DMS 273 treated with DMSO at 0.1 percent for 48 hours (cell line): ENCODE measurements at regions not wholly inside any gene's neighbourhood (a gene's known extent, or its start where the extent isn't known, plus 50 kb on each side); places are given as distances from the start of the nearest gene placed in this dataset.

ENCODE experiments used
- DNase-seq: peaks from one replicate; lab custom pipeline; 2025; lab: John Stamatoyannopoulos, UW

DNA sequence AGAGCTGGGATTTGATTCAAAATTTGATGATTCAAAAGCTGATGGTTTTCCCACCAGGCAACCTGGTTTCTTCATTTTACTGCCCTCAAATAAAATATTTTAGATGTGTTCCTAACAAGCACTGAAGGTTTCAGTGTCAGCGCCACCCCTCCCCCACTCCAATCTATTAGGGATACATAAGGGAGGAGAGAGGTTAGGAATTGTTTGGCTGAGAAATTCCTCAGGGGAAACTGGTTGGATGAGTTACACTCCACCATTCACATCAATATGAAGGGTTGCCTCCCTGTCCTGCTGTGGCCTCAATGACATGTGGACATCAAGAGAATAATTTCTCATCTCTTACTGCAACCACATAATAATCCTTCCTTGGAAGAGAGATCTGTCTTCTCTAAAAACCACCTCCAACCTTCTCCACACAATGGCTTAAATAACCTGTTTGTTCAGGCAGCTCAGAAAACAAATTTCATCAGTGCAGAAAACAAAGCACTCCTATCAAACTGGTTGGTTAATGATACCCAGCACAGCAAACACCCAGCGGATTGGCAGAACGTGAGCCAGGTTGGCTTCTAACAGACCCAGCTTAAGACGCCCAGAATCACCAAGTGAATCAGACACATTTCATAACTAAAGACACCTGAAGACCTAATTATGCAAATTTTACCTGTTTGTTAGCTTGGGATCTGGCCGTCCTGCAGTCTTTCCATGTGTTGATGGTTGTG is 136.0 kb upstream of the SGK1 start:
- no peak for DNase-seq

DNA sequence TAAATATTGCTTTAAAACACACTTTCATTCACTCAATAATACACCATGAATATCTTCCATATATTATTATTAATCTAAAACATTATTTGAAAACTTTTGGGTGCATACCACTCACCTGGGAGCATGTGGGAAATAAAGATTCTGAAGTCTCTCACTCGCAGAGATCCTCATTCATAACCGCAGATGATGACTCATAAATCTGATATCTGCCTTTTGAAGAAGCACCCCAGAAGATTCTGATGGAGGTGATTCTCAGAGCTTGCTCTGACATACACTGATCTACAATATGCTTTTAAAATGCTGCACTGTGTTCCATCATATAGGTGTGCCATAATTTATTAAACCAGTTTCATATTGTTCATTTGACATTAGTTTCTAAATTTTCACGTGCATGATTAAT is 135.0 kb upstream of the SGK1 start:
- no peak for DNase-seq

DNA sequence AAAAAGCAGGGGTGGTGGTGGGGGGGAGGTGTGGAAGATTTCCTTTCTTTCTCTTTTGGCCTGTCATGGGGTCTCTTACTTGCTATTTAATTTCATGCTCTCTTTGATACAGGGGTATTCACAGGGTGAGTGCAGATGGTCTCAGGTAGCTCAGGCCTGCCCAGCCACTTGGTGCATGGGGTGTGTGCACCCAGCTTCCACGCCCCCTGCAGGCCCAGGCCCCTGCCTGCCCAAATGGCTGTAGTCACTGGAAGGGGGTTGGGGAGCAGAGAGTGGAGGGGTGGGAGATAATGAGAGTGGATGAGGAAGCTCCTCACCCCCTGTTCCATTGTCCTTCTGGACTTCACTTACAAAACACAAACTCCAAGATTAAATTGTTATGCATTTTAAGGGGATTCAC is 133.6 kb upstream of the SGK1 start:
- DNase-seq: no peak

DNA sequence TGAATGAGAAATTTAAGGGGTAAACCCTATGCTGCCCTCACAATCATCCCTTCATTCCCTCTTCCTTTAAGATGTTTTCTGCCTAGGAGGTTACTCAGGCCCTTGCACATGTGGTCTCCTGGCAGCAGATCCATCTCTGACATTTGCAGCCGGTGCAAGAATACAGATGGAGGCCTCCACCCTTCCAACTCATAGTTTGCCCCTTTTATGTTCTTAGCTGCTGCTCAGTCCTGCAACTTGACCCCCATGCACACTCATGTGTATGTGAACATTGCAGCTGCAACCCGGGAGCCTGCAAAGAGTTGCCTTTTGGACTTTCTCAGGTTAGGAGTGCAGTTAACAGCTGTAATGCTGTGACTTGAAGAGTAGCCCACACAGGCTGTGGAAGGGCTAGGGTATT is 131.9 kb upstream of the SGK1 start:
- DNase-seq: no peak

DNA sequence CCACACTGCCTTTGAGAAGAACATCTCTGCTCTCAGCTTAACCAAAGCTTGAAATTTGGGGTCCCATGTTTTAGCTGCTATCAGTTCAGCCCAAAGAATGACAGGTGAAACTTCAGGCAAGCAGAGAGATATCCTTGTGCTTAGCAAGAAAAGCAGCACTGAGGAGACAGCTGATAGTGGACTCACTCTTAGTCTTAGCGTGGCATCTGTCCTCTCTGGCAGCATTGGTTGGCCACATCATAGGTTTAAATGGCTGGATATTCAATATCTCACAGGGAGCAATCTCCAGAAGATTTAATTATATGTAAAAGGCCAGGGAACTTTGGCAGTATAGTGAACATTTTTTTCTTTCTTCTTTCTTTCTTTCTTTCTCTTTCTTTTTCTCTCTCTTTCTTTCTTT is 131.1 kb upstream of the SGK1 start:
- no peak for DNase-seq

DNA sequence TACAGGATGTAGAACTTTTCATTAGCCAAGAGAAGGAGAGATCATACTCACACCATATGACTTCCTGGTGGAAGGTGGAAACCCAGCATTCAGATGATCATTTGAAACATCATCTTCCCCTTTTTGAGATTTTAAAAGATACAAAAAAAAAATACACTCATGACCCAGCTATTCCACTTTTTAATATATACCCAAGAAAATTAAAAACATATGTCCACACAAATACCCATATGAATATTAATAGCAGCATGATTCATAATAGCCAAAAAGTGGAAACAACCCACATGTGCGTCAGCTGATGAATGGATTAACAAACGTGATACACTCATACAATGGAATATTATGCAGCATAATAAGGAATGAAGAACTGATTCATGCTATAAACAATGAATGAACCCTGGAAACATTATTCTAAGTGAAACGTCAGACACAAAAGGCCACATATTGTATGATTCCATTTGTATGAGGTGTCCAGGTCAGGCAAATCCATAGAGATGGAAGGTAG is 130.0 kb upstream of the SGK1 start:
- DNase-seq: no peak

DNA sequence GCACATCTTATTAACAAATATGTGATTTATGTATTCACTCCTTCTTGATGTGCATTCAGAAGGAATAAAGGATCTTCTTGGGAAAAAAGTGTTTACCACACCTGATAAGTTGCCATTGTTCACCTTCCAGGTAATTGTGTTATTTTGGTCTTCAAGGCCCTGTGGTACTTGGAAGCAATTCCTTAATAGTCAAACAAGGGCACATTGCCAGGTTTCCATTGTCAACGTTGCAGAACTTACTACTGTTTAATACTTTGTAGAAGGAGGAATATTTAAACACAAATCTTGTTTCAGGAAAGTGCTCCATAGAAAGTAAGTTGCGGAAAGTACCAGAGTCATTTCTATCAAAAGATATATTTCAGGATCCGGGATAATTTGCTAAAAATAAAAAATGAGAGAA is 129.5 kb upstream of the SGK1 start:
- DNase-seq: no peak

DNA sequence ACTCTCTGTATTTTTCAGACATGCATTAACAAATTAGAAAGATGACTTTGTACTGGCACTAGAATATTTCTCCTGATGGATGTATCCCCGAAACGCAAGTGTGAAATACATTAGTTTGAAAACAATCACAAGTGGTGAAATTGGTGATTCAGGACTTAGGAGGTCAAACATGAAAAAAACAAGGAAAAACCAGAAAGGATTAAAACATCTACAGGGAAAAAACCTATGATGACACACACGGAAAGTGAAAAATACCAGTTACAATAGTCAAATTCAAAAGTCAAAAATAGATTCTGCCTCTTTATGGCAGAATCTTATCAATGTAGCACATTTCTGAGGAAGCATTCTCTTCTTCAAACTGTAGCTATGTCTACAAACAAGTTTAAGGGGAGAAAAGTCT is 129.0 kb upstream of the SGK1 start:
- DNase-seq: no peak

DNA sequence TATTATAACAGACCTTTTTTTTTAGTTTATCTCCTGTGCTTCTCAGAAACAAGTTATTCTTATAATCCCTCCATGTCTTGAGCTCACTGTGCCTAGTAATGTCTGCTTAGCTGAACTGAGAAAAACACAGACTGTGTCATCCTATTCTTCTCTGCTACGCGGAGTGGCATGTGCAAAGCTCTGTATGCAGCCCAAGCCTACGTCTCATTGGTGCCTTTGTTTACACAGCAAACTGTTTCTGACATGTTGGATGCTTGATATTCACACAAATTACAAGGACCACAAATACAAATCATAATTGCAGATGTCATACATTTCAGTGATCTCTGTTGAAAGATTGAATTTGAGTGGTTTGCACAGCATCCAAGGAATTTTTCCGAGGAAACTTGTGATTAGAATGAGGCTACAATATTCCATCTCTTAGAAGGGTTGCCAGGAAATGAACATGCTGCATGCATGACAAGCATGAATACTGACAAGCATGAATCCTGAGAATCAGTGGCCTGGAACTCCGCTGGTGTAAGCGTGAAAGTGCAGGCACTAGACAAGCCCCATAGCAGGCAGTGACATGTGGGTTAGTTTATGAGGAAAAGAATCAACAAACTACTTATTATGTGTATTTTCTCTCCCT is 128.4 kb upstream of the SGK1 start:
- no peak for DNase-seq

DNA sequence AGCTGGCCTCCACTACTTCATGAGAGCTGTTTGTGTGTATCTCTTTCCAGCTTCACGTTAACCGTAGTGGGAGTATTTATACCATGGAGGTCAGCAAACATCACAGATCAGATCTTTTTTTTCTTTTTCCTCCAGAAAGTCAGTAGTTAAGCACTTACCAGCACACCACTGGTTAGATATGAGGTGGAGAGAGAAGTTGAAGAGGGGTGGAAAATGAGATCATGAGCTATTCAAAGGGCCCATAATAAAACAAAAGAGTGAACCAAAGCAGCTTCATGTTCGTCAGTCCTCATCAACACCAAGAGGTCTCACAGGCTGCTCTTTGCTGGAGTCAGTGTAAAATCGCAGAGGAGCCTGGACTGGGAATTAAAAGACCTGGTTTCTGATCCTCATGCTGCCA is 125.1 kb upstream of the SGK1 start:
- DNase-seq: no peak

DNA sequence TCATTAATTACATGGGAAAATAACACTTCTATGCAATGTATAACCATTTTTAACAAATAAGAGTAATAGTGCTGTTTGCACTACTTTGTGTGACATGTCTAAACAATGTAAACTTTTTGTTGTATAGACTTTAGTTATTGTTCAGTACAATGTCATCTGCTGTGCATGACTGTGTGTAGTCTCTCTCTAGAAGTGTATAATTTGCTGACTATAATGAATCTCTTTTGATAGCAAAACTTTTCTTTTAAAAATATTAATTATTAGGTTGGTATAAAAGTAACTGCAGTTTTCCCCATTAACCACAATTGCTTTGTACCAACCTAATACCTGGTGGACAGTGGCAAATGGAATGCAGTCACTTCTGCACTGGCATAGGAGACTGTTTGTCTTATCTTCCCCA is 124.2 kb upstream of the SGK1 start:
- no peak for DNase-seq

DNA sequence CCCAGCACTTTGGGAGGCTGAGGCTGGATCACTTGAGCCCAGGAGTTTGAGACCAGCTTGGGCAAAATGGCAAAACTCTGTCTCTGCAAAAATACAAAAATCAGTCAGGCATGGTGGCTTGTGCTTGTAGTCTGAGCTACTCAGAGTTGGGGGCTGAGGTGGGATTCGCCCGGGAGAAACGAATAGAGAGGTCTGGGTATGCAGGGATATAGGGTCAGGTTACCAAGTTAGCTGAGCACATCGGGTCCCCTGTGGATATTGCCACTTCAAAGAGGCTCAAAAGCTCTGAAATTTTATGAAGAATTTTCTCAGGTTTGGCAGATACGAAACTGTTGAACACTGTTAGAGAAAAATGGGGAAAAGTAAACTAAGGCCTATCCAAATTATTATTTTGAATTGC is 120.9 kb upstream of the SGK1 start:
- no peak for DNase-seq

DNA sequence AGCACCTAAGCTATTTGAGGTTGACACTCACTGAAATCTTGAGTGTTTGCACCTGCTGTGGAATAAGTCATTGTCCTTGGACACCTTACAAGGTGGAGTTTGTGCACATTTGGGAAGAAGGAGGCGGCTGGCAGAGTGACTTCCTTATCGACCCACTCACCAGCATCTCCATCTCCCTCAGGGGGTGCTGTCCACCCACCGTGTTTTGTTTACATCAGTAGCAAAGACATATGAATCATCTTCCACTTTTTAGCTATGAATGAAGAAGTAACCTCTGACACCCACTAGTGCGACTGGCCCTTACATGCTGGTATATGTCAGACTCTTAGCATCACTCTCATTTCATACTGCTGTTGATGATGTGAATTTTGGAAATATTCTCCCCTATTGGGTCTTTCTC is 119.5 kb upstream of the SGK1 start:
- no peak for DNase-seq

DNA sequence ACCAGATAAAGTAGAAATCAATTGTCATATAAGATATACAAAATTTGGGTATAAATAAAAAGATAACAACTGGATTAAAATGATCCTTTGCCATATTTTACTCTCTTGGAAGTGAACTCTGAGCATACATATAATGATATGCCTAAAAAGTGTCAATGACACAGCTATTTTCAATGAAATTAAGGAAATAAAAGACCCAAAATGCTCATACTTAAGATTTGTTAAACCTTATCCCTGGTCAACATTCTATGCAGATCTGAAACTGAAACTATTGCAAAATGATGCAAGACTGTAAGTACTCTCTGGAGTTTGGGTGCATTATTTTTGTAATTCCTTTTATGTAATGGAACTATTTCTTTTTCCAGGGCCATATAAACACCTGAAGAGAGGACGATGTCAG is 119.0 kb upstream of the SGK1 start:
- no peak for DNase-seq

DNA sequence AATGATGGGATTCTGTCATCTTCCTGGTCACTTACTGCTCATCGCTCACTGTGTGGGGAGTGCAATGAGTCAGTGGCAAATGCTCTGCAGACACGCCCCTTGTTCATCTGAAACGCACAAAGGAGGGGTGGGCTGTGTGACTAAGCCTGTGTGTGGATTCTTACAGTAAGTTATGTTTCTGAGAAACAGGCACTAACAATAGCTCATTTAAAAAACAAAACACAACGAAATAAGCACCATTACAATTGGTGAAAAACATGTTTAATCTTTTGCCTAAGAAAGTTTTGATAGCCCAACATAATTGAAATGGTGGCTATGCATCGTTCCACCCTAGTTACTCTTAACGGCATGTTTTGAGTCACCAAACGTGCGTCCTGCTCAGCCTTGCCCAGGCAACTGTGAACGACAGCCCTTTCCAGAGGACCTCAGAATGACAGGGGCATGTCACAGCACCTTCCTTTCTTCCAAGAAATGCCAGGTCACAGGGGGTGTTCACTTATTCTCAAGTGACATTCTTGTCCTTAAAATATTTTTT is 118.4 kb upstream of the SGK1 start:
- DNase-seq: no peak

DNA sequence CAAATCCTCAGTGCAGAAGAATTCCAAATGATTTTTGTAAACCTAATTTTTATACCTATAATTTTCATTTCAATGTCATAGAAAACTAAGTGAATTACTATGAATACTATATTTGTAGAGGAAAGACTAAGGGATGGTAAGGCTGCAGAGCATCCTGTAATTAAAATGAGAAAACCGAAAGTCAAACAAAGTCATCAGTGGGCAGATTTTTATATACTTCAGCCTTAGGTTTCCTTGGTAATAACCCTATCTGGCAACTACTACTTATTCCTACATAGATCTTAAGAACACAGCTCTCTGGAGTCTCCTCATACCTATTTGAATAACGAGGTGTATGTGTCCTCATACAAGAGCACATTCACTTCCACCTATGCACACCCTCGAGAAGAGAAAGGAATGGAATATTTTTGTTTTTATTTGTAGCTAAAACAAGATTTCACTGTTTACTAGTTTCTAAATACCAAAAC is 117.9 kb upstream of the SGK1 start:
- DNase-seq: no peak

DNA sequence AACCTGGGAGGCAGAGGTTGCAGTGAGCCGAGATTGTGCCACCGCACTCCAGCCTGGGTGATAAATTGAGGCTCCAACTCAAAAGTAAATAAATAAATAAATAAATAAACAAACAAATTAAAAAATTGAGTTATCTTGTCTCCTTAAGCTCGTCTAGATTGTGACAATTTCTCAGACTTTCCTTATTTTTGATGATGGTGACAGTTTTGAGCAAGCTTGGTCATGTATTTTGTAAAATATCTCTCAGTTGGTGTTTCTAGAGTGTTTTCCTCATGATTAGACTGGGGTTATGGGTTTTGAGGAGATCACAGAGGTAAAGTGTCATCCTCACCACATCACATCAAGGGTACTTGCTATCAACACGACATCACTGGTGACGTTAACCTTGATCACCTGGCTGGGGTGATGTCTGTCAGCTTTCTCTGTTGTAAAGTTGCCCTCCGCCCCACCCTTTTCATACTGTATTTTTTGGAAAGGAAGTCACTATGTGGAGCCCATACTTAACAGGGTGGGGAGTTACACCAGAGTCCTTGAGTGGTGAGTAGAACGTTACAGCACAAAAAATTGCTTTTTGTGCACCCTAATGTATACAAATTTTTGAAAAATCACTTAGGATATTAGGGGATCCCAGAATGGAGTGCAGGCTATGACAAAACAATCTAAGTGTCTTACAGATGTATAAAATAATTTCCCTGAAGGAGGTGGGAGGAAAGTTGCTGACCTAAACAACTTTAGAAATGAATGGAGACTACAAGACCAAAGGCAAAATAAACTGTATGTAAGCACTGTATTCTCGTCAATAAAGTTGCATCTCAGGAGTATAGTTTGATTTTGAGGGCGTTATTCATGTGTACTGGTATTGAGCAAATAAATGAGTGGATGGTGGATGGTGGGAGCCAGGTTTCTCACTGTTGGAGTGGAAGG is 116.4 kb upstream of the SGK1 start:
- no peak for DNase-seq

DNA sequence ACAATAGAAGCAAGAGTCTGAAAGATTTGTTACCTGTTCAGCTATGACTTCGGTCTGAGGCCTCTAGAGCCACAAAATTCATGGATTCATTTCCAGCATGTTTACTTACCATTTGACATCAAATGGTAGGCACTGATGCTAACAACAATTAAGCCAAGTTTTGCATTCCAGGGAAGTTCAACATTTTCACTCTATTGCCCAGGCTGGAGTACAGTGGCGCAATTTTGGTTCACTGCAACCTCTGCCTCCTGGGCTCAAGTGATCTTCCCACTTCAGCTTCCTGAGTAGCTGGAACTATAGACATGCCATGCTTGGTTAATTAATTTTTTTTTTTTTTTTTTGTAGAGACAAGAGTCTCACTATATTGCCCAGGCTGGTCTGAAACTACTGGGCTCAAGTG is 114.1 kb upstream of the SGK1 start:
- DNase-seq: no peak

DNA sequence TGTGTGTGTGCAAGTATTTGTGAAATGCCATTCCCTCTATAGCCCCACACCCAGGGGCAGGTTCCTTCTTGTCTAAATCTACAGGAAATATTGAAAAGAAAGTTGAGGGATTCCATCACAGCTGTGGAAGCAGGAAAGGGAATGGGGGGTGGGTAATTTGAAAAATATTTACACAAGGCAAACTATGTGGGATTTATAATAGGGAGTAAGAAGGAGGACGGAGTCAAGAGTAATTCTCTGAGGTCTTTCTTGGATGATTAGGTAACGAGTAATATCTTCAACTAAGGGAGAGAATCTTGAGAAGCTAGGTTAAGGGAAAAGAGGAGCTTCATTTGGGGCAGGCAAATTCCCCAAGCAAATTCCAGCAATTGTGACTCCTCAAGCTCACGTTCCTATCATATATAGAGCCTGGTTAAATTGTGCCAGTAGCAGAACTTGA is 113.5 kb upstream of the SGK1 start:
- no peak for DNase-seq

DNA sequence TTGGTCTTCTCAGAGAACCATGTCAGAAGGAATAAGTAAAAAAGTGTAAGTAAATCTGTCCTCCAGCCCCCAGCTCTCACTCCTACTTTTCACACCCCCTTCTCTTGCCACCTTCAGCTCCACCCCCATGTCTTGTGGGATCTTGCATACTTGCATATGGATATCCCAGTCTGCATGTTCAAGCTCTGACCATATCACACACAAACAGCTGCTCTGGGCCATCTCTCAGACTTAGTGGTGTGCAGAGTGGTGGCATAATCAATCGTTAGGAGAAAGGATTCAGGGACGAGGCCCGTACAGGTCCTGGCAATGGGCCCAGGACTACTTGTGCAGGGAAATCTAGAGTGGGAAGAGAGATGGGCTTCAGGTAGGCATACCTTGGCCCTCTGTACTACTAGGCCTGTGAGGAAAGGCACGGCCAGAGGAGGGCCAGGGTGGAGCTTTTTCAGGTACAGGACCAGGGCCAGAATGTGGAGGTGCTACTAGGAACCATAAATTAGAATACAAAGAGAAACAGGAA is 112.0 kb upstream of the SGK1 start:
- DNase-seq: no peak

DNA sequence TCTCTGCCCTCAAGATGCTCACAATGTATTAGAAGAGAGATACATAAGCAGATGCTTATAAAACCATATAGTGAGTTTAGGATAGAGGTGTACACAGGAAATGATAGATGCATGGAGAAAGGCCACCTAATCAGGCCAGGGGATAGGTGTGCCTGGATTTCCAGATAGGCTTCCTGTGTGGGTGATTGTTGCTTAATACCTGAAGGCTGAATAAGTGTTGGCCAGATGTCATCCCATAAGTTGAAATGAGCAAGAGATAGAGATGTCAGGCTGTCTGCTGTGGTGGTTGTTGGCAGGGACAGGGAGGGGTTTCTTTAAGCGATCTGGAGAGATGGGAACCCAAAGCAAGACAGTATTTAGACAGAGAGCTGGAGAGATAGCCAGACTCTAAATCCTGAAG is 109.8 kb upstream of the SGK1 start:
- no peak for DNase-seq

DNA sequence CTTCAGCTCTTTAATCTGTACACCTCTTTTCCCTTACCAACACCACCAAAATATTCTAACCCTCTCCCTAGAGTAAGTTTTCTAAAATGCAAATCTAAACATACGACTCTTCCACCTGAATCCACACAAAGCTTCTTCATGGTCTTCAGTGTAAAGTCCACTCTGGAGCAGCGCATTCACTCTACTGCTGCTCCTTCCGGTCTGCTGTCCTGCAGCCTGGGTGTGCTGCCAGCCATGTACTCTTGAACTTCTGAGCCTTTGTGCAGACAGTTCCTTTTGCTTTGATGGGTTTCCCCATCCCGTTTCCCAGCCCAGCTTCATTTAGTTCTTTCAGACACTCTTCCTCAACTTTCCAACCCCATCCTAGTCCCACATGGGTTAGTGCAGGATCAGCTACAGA is 108.7 kb upstream of the SGK1 start:
- DNase-seq: no peak
